Ascending aorta (tissue), 2 donors: ENCODE measurements at regions not wholly inside any gene's neighbourhood (a gene's known extent, or its start where the extent isn't known, plus 50 kb on each side); places are given as distances from the start of the nearest gene placed in this dataset.
"Not testable (repeated sequence)": the region's sequence is repeated elsewhere in the genome, so short reads cannot be mapped to it uniquely, and the experiment has no call there.

ENCODE experiments used
- DNase-seq, 2 donors: peaks; one replicate each; pipeline ENCODE4 v3.0.0-alpha.2; 2019; ENCODE audit warnings: low spot score in 2 of 2
- H3K27ac ChIP-seq, 2 donors: fragments of 200-600 bp; sonication (generic); one replicate each; pipeline ENCODE4 v1.5.1; 2016 to 2017; ENCODE audit warnings: mild to moderate bottlenecking in 1 of 2
- H3K27me3 ChIP-seq: fragments of 200-600 bp; sonication (generic); one replicate; pipeline ENCODE4 v1.5.1; 2017
- H3K36me3 ChIP-seq, 2 donors: fragments of 200-600 bp; sonication (generic); one replicate each; pipeline ENCODE4 v1.5.1; 2016
- H3K4me1 ChIP-seq, 2 donors: fragments of 200-600 bp; sonication (generic); one replicate each; pipeline ENCODE4 v1.5.1; 2016 to 2017; ENCODE audit warnings: mild to moderate bottlenecking in 1 of 2
- H3K4me3 ChIP-seq, 2 donors: fragments of 200-600 bp; sonication (generic); one replicate each; pipeline ENCODE4 v1.5.1; 2016 to 2017; ENCODE audit warnings: mild to moderate bottlenecking in 1 of 2
- H3K9me3 ChIP-seq, 2 donors: fragments of 200-600 bp; sonication (generic); one replicate each; pipeline ENCODE4 v1.5.1; 2016
- CTCF ChIP-seq, 3 experiments: fragments of 200-600 bp in 2 of 3; fragments of 450-650 bp in 1 of 3; sonication (generic) in 2 of 3; IDR thresholded peaks; one replicate each; pipeline ENCODE4 v1.5.1; 2016 to 2019; ENCODE audit warnings: antibody characterized with exemption in 3 of 3, mild to moderate bottlenecking in 1 of 3, moderate library complexity in 1 of 3
- intact Hi-C: fragments of 100-400 bp; cut with DNase I; formaldehyde crosslinking; loops from one replicate; pipeline ENCODE4 v1.15.1; 2023

GRCh38 chr2:62624855-62625254 lies 80.7 kb upstream of the EHBP1 start:
- peaks cover 0 to 5% of the 10 kb centered on the region in 2 donors for H3K9me3 ChIP-seq
- TF ChIP-seq CTCF (IDR thresholded peaks at IDR 0.05): no peak
- no peak for DNase-seq
- no peaks in the 10 kb centered on the region for H3K4me1 ChIP-seq
- no peak overlapping the region for H3K27ac ChIP-seq
- no peaks in the 10 kb centered on the region for H3K27me3 ChIP-seq
- intact Hi-C loops: no loop called here
- H3K36me3 ChIP-seq: no peaks in the 10 kb centered on the region
- H3K4me3 ChIP-seq: no peak overlapping the region

GRCh38 chr2:62616486-62616885 lies 89.0 kb upstream of the EHBP1 start:
- H3K27me3 ChIP-seq, H3K9me3 ChIP-seq, H3K4me1 ChIP-seq, H3K4me3 ChIP-seq, H3K27ac ChIP-seq, DNase-seq, intact Hi-C loops, H3K36me3 ChIP-seq: not testable (repeated sequence)

GRCh38 chr2:62611854-62612253 lies 93.7 kb upstream of the EHBP1 start:
- intact Hi-C loops: no loop called here
- no peak overlapping the region for H3K27ac ChIP-seq

GRCh38 chr2:62605471-62605870 lies 99.5 kb upstream of the TMEM17 start:
- H3K9me3 ChIP-seq, H3K4me1 ChIP-seq, H3K27me3 ChIP-seq, H3K27ac ChIP-seq, H3K36me3 ChIP-seq, DNase-seq, H3K4me3 ChIP-seq, intact Hi-C loops: not testable (repeated sequence)

More at GRCh38 chr2:62611854-62612253, 93.7 kb upstream of the EHBP1 start:
- no peak overlapping the region for H3K4me3 ChIP-seq
- no peaks in the 10 kb centered on the region for H3K9me3 ChIP-seq
- no peaks in the 10 kb centered on the region for H3K36me3 ChIP-seq
- no peak for TF ChIP-seq CTCF (IDR thresholded peaks at IDR 0.05)
- no peak for DNase-seq
- H3K27me3 ChIP-seq: no peaks in the 10 kb centered on the region
- H3K4me1 ChIP-seq: no peaks in the 10 kb centered on the region

GRCh38 chr2:62604336-62604735 lies 98.3 kb upstream of the TMEM17 start:
- H3K27me3 ChIP-seq: no peaks in the 10 kb centered on the region
- H3K9me3 ChIP-seq: peaks cover 0 to 6% of the 10 kb centered on the region in 2 donors
- DNase-seq: no peak
- H3K36me3 ChIP-seq: no peaks in the 10 kb centered on the region
- no peak overlapping the region for H3K27ac ChIP-seq
- no peaks in the 10 kb centered on the region for H3K4me1 ChIP-seq
- H3K4me3 ChIP-seq: no peak overlapping the region
- intact Hi-C loops: no loop called here
- TF ChIP-seq CTCF (IDR thresholded peaks at IDR 0.05): no peak

GRCh38 chr2:62603154-62603712 lies 97.2 kb upstream of the TMEM17 start:
- Histone ChIP-seq H3K27ac (no peak overlapping the region), H3K36me3 (no peaks in the 10 kb centered on the region), H3K4me3 (no peak overlapping the region), H3K4me1 (no peaks in the 10 kb centered on the region), H3K9me3 (peaks cover 0 to 6% of the 10 kb centered on the region in 2 donors), H3K27me3 (no peaks in the 10 kb centered on the region)
- no peak for TF ChIP-seq CTCF (IDR thresholded peaks at IDR 0.05)
- intact Hi-C loops: no loop called here
- DNase-seq: no peak

GRCh38 chr2:62599674-62600410 lies 93.8 kb upstream of the TMEM17 start:
- H3K4me1 ChIP-seq, intact Hi-C loops: not testable (repeated sequence)

More at GRCh38 chr2:62599674-62600410, 93.8 kb upstream of the TMEM17 start:
- H3K9me3 ChIP-seq, H3K36me3 ChIP-seq, H3K4me3 ChIP-seq, H3K27ac ChIP-seq, DNase-seq, H3K27me3 ChIP-seq: not testable (repeated sequence)
